Vagina (tissue), 2 donors: ENCODE measurements at regions not wholly inside any gene's neighbourhood (a gene's known extent, or its start where the extent isn't known, plus 50 kb on each side); places are given as distances from the start of the nearest gene placed in this dataset.
"Not testable (repeated sequence)": the region's sequence is repeated elsewhere in the genome, so short reads cannot be mapped to it uniquely, and the experiment has no call there.

ENCODE experiments used
- CTCF ChIP-seq, 3 experiments: fragments of 450-650 bp in 2 of 3; fragments of 200-600 bp in 1 of 3; sonication (generic) in 1 of 3; IDR thresholded peaks; one replicate each; pipeline ENCODE4 v1.5.1; 2017 to 2019; ENCODE audit warnings: antibody characterized with exemption in 3 of 3, mild to moderate bottlenecking in 2 of 3, moderate library complexity in 2 of 3
- POLR2A ChIP-seq, 2 donors: fragments of 450-650 bp; IDR thresholded peaks; one replicate each; pipeline ENCODE4 v1.6.1; 2017; ENCODE audit warnings: antibody characterized with exemption in 2 of 2, mild to moderate bottlenecking in 2 of 2, moderate library complexity in 2 of 2
- POLR2AphosphoS5 ChIP-seq, 2 donors: sonication (generic); formaldehyde crosslinking; IDR thresholded peaks; one replicate each; pipeline ENCODE4 v1.9.0; 2017; ENCODE audit warnings: antibody characterized with exemption in 2 of 2, mild to moderate bottlenecking in 2 of 2, low read depth in 1 of 2; ENCODE audit not compliant: insufficient read depth in 1 of 2

GRCh38 chr3:75527657-75528056, 136.5 kb upstream of the FRG2C start:
- TF ChIP-seq CTCF (IDR thresholded peaks at IDR 0.05); POLR2A (IDR thresholded peaks at IDR 0.05); POLR2AphosphoS5 (IDR thresholded peaks at IDR 0.05; ENCODE audit: insufficient read depth in 1 of 2, low read depth in 1 of 2): not testable (repeated sequence)
